Forelimb muscle (tissue), 1 donor: ENCODE measurements at regions not wholly inside any gene's neighbourhood (a gene's known extent, or its start where the extent isn't known, plus 50 kb on each side); places are given as distances from the start of the nearest gene placed in this dataset.

Source experiments
- DNase-seq: peaks from one replicate; pipeline ENCODE4 v3.0.0-alpha.2; 2013; ENCODE audit warnings: low read depth

- DNase-seq, result no peak
Observed at GRCh38 chr5:164680216-164680615, 1174.8 kb downstream of the MAT2B start.

- no peak for DNase-seq
Observed at GRCh38 chr5:164680812-164681520, 1175.5 kb downstream of the MAT2B start.

DNA sequence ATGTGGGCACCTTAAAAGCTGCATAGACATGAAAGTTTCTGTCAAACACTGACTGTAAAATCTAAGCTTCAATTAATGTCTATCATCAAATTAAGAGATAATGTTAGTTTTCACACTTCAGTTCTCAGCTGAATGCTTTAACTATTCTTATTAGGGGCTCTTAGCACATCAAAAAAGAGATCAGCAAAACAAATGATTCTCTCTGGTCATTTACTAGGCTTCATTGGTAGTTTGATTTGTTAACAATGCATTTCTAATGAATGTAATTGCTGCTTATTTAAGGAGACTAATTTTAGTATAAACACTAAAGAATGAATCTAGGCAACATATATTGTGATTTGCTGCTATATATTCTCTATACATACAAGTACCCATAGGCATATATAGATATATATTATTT is 1182.0 kb downstream of the MAT2B start:
- DNase-seq, result no peak

GRCh38 chr5:164688437-164688836 is 1183.0 kb downstream of the MAT2B start:
- DNase-seq, result no peak

- no peak for DNase-seq
Observed at GRCh38 chr5:164708831-164709230, 1203.4 kb downstream of the MAT2B start.

GRCh38 chr5:164713682-164714081 is 1208.3 kb downstream of the MAT2B start:
- DNase-seq, result no peak

DNA sequence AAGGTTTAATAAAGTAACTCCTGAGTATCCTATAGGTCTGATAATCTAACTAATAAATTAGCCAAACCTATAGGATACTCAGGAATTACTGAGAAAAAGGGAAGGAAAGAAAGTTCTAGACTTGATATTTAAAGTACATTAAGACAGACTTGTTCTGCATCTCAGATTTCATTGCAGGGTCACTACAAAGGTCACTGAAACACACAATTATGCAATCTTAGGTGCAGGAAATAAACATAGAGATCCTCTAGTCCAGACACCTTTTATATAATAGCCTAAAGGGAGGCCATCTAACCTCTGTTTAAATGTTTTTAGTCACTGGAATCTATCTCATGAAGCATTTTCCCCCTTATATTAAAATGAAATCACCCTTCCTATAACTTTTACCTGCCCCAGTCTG is 1215.7 kb downstream of the MAT2B start:
- no peak for DNase-seq

DNA sequence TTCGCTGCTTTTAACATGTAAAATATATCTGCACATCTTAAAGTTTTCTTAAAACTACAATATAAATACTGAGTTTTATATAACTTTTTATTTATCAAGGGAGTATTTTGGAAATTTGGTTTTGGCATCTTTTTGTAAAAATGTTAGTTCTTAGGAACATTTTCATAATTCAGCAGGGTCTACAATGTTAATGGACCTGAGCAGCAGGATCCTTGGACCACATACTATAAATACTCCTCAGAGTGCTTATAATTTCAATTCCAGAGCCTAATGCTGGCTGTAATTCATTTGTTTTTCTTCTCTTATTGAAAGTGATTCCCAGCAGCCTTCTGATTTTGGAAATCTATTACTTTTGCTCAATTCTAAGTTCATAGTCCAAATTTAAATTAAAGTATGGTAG is 1216.2 kb downstream of the MAT2B start:
- DNase-seq, result peak; percentile 29

DNA sequence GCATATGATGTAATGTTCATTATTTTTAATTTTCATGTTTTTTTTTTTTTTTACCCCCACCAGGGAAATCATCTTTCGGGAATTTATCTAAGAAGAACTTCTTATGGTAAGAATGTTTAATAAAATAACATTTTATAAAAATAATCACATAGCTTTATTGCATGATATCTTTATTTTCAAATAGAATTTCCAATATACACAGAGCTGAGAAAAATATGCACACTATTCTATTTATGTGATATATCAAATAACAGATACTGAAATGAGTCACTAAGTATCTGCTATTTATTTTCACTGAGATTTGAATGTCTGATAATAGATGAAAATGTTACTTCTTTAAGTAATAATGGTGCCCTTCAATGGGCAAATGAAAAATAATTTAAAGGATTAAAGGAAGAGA is 1217.3 kb downstream of the MAT2B start:
- DNase-seq, result no peak

DNA sequence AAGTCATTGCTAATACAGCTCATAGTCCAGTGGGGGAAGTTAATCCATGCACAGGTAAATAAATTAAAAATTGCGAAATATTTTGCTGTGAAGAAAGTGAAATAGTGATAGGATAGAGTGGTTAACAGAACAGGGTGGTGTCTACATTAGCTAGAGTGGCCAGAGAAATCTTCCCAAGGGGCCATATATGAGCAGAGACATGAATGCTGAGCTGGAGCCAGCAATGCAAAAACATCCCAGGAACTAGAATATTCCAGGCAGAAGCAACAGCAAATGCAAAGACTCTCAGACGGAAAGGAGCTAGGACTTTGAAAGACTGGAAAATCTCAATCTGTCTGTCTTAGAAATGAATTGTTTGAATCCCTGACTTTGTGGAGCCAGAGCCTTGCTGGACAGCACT is 1221.6 kb downstream of the MAT2B start:
- DNase-seq, result no peak

DNA sequence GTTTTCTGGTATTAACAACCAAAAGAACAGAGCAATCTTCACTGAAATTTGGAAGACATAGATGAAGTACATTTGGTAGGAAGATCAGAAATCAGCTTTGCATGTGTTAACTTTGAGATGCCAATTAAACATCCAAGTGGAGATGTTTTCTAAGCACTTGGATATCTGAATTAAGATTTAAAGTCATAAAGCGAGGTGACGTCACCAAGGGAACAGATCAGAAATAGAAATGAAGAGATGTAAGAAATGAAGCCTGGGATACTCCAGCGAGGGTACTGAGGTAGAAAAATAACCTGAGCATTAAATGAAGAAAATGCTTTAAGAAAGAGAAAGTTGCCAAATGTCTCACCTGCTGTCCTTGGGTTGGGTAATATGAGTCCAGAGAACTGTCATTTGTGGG is 1223.3 kb downstream of the MAT2B start:
- DNase-seq, result no peak

DNA sequence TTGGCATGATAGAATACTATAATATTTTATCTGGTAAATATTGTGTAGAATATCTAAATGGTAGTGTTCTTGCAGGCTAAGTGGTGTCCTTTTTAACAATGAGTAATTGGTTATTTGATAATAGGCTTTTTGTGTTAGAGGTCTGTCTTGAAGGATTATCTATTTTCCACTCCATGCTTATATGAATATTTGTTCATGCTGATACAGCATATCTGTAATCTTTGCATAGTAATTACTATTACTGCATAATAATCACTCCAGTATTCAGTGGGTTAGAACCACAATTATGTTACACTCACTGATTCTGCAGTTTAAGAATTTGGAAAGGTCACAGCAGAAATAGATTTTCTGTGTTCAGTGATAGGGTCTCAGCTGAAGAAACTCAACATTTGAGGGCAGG is 1229.9 kb downstream of the MAT2B start:
- DNase-seq, result no peak

GRCh38 chr5:164741376-164741775 is 1236.0 kb downstream of the MAT2B start:
- no peak for DNase-seq

- DNase-seq, result no peak
Observed at GRCh38 chr5:164742025-164742424, 1236.6 kb downstream of the MAT2B start.

- no peak for DNase-seq
Observed at GRCh38 chr5:164746723-164747122, 1241.3 kb downstream of the MAT2B start.

GRCh38 chr5:164747371-164747770 is 1242.0 kb downstream of the MAT2B start:
- no peak for DNase-seq

GRCh38 chr5:164748861-164749260 is 1243.4 kb downstream of the MAT2B start:
- DNase-seq, result no peak

- no peak for DNase-seq
Observed at GRCh38 chr5:164753434-164753833, 1248.0 kb downstream of the MAT2B start.

- no peak for DNase-seq
Observed at GRCh38 chr5:164763206-164763605, 1257.8 kb downstream of the MAT2B start.

DNA sequence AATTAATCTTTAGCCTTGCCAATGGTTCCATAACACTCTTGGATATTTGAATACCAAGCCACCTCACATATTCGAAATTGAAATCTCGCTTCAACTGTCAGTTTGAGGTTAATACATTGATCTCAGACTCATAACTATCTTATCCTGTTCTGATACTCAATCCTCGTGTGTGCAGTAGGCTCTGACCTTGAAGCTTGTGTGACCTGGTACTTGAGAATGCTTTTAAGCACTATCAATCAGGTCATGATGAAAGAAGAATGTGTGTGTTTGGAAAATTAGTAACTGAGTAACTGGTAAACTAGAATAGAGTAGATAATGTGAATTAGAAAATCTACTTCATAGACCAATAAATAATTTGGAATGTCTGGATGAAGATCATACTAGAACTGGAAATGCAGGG is 1266.7 kb downstream of the MAT2B start:
- DNase-seq, result no peak

GRCh38 chr5:164784230-164784629 is 1278.8 kb downstream of the MAT2B start:
- DNase-seq, result no peak

- DNase-seq, result no peak
Observed at GRCh38 chr5:164798110-164798509, 1292.7 kb downstream of the MAT2B start.

DNA sequence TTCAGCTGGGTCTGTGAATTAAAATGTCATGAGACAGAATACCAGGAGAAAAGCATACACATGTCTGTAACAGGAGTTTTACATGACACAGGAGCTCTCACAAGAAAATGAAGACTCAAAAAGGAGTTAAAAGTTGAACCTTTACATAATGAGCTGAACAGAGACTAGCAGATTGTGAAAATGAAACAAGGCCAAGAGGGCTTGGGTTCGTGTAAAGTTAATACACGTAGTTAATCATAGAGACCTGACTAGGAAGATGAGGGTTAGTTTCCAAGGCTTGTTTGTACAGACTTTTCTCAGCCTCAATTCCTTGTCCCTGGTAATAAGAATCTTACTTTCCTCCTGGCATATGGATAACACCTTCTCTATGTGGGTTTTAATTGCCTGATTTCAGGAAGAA is 1294.0 kb downstream of the MAT2B start:
- no peak for DNase-seq

GRCh38 chr5:164801910-164802309 is 1296.5 kb downstream of the MAT2B start:
- no peak for DNase-seq
